HCT116 (cell line): ENCODE measurements at regions not wholly inside any gene's neighbourhood (a gene's known extent, or its start where the extent isn't known, plus 50 kb on each side); places are given as distances from the start of the nearest gene placed in this dataset.
"Not testable (repeated sequence)": the region's sequence is repeated elsewhere in the genome, so short reads cannot be mapped to it uniquely, and the experiment has no call there.

Experiments used
- ATAC-seq: fragments of 200-7000 bp; cut with Tn5 transposase; 2 replicates; pipeline ENCODE4 v1.9.1; 2020; ENCODE audit warnings: mild to moderate bottlenecking, moderate library complexity
- BruUV-seq: library from RNA; stranded (reverse); fragments of 400-500 nt; replicated peaks from 2 replicates; lab custom pipeline; 2021; lab: Mats Ljungman, UMichigan
- CTCF ChIA-PET: fragments of 300-600 bp; sonication (Branson Sonifier 250); formaldehyde crosslinking; loops from one replicate; lab custom pipeline; 2021; ENCODE audit warnings: antibody characterized with exemption; lab: Charles Lee
- POLR2A ChIA-PET: fragments of 300-600, 350-600 bp; sonication (Branson Sonifier 250); formaldehyde crosslinking; loops from one replicate; lab custom pipeline; 2021; ENCODE audit warnings: antibody characterized with exemption; lab: Charles Lee
- RAD21 ChIA-PET, 2 experiments: fragments of 300-600 bp; sonication (Branson Sonifier 250); formaldehyde crosslinking; loops; one replicate each; lab custom pipeline; 2023; ENCODE audit warnings: low total read pairs in 2 of 2; ENCODE audit not compliant: uncharacterized antibody in 2 of 2, unreplicated experiment in 2 of 2, low non-redundant PET in 1 of 2; lab: Charles Lee
- DNase-seq: peaks from one replicate; pipeline ENCODE4 v3.0.0-alpha.2; 2010; ENCODE audit warnings: low read depth, low spot score
- H2AFZ ChIP-seq: fragments of 200-600 bp; shearing (Covaris generic), sonication (generic); 2 replicates; pipeline ENCODE4 v1.6.1; 2017; ENCODE audit warnings: low read depth, mixed run types, mixed read lengths, antibody characterized with exemption, low read length; ENCODE audit not compliant: poor library complexity, severe bottlenecking
- H3K27ac ChIP-seq: 2 replicates; pipeline ENCODE4 v1.5.1; 2012; ENCODE audit warnings: low read depth, low read length
- H3K27me3 ChIP-seq: fragments of 200-600 bp; sonication (generic); 2 replicates; pipeline ENCODE4 v1.6.1; 2016; ENCODE audit warnings: mixed run types, low read length, mixed read lengths; ENCODE audit not compliant: insufficient read depth
- H3K36me3 ChIP-seq, 2 experiments: fragments of 200-500 bp in 1 of 2; fragments of 200-600 bp in 1 of 2; sonication (Bioruptor generic) in 1 of 2; sonication (generic) in 1 of 2; 2 replicates each; pipeline versions ENCODE4 v1.5.1 to v1.6.1; 2014 to 2016; ENCODE audit warnings: low read length in 2 of 2, inconsistent platforms in 1 of 2, mixed read lengths in 1 of 2, mixed run types in 1 of 2; ENCODE audit not compliant: insufficient read depth in 2 of 2, control insufficient read depth in 1 of 2
- H3K4me1 ChIP-seq, 2 experiments: fragments of 200-600 bp in 1 of 2; sonication (generic) in 1 of 2; 2 replicates each; pipeline versions ENCODE4 v1.5.1 to v1.6.1; 2012 to 2017; ENCODE audit warnings: low read length in 2 of 2, inconsistent platforms in 1 of 2, mild to moderate bottlenecking in 1 of 2, mixed read lengths in 1 of 2, mixed run types in 1 of 2, moderate library complexity in 1 of 2; ENCODE audit not compliant: insufficient read depth in 2 of 2, control insufficient read depth in 1 of 2
- H3K4me2 ChIP-seq: fragments of 200-600 bp; sonication (generic); 2 replicates; pipeline ENCODE4 v1.6.1; 2017; ENCODE audit warnings: mixed run types, low read length, mixed read lengths
- H3K4me3 ChIP-seq, 2 experiments: fragments of 200-600 bp in 1 of 2; sonication (generic) in 1 of 2; replicated peaks in 1 of 2; 2 replicates each; pipeline ENCODE4 v1.5.1; 2011 to 2016; ENCODE audit warnings: low read length in 2 of 2, control low read depth in 1 of 2, low read depth in 1 of 2, mild to moderate bottlenecking in 1 of 2, mixed read lengths in 1 of 2, mixed run types in 1 of 2
- H3K79me2 ChIP-seq: fragments of 200-600 bp; sonication (generic); 2 replicates; pipeline ENCODE4 v1.6.1; 2017; ENCODE audit warnings: mild to moderate bottlenecking, mixed run types, low read length, moderate library complexity, mixed read lengths; ENCODE audit not compliant: insufficient read depth
- H3K9ac ChIP-seq: fragments of 200-600 bp; sonication (generic); 2 replicates; pipeline ENCODE4 v1.6.1; 2016; ENCODE audit warnings: low read length, mixed read lengths
- H3K9me2 ChIP-seq: fragments of 200-600 bp; sonication (generic), shearing (Covaris generic); 2 replicates; pipeline ENCODE4 v1.6.1; 2017; ENCODE audit warnings: mixed run types, mild to moderate bottlenecking, moderate library complexity; ENCODE audit not compliant: insufficient read depth
- H3K9me3 ChIP-seq, 2 experiments: fragments of 200-500 bp in 1 of 2; fragments of 200-600 bp in 1 of 2; sonication (Bioruptor generic) in 1 of 2; sonication (generic) in 1 of 2; 2 replicates each; pipeline ENCODE4 v1.6.1; 2014 to 2017; ENCODE audit warnings: low read length in 2 of 2, mixed read lengths in 2 of 2, inconsistent platforms in 1 of 2, low read depth in 1 of 2, mild to moderate bottlenecking in 1 of 2, mixed run types in 1 of 2, moderate library complexity in 1 of 2; ENCODE audit not compliant: control insufficient read depth in 1 of 2, insufficient read depth in 1 of 2
- H4K20me1 ChIP-seq: fragments of 200-600 bp; sonication (generic), shearing (Covaris generic); 2 replicates; pipeline ENCODE4 v1.6.1; 2017; ENCODE audit warnings: mixed run types, mild to moderate bottlenecking, moderate library complexity; ENCODE audit not compliant: insufficient read depth
- CBX3 ChIP-seq: IDR thresholded peaks from 2 replicates; pipeline ENCODE4 v1.6.1; 2012; ENCODE audit warnings: low read depth
- CTCF ChIP-seq, 3 experiments: fragments of 200-600 bp in 1 of 3; sonication (generic) in 1 of 3; IDR thresholded peaks in 2 of 3; conservative IDR thresholded peaks in 1 of 3; 2 replicates each; pipeline ENCODE4 v1.5.1; 2012 to 2017; ENCODE audit warnings: low read depth in 2 of 3, low read length in 2 of 3, antibody characterized with exemption in 1 of 3, borderline replicate concordance in 1 of 3, control low read depth in 1 of 3, mild to moderate bottlenecking in 1 of 3, mixed read lengths in 1 of 3, mixed run types in 1 of 3, moderate library complexity in 1 of 3; ENCODE audit not compliant: insufficient read depth in 1 of 3
- EGR1 ChIP-seq: IDR thresholded peaks from 2 replicates; pipeline ENCODE4 v1.6.1; 2012; ENCODE audit warnings: low read depth
- ELF1 ChIP-seq: IDR thresholded peaks from 2 replicates; pipeline ENCODE4 v1.6.1; 2012; ENCODE audit warnings: low read depth, borderline replicate concordance
- EZH2 ChIP-seq: fragments of 200-600 bp; sonication (generic); IDR thresholded peaks from 2 replicates; pipeline ENCODE4 v1.6.1; 2017; ENCODE audit warnings: antibody characterized with exemption, mixed run types
- EZH2phosphoT487 ChIP-seq: fragments of 200-600 bp; IDR thresholded peaks from 2 replicates; pipeline ENCODE4 v1.6.1; 2018; ENCODE audit warnings: antibody characterized with exemption, borderline replicate concordance
- FOSL1 ChIP-seq: IDR thresholded peaks from 2 replicates; pipeline ENCODE4 v1.6.1; 2012; ENCODE audit warnings: low read depth
- MAX ChIP-seq: IDR thresholded peaks from 2 replicates; pipeline ENCODE4 v1.6.1; 2012
- POLR2A ChIP-seq: IDR thresholded peaks from 2 replicates; pipeline ENCODE4 v1.7.0; 2011; ENCODE audit warnings: borderline replicate concordance; ENCODE audit not compliant: insufficient read depth, insufficient read length; ENCODE audit errors: extremely low read depth
- RAD21 ChIP-seq: IDR thresholded peaks from 2 replicates; pipeline ENCODE4 v1.6.1; 2012; ENCODE audit warnings: low read depth, mild to moderate bottlenecking
- REST ChIP-seq: IDR thresholded peaks from 2 replicates; pipeline ENCODE4 v1.6.1; 2012; ENCODE audit warnings: low read depth
- SIN3A ChIP-seq: IDR thresholded peaks from 2 replicates; pipeline ENCODE4 v1.6.1; 2012; ENCODE audit warnings: low read depth
- SRF ChIP-seq: IDR thresholded peaks from 2 replicates; pipeline ENCODE4 v1.6.1; 2012; ENCODE audit warnings: low read depth
- TCF7L2 ChIP-seq: IDR thresholded peaks from 2 replicates; pipeline ENCODE4 v1.7.0; 2011; ENCODE audit warnings: borderline replicate concordance, inconsistent platforms; ENCODE audit not compliant: insufficient read depth, insufficient read length; ENCODE audit errors: extremely low read depth
- YY1 ChIP-seq: IDR thresholded peaks from 2 replicates; pipeline ENCODE4 v1.6.1; 2011; ENCODE audit warnings: low read length, low read depth, moderate library complexity, mild to moderate bottlenecking; ENCODE audit not compliant: insufficient replicate concordance; ENCODE audit errors: extremely low read depth
- ZFX ChIP-seq: fragments of 450-650 bp; IDR thresholded peaks from 2 replicates; pipeline ENCODE4 v1.6.1; 2017
- ZNF274 ChIP-seq: fragments of 200-500 bp; sonication (Bioruptor generic); IDR thresholded peaks from 2 replicates; pipeline ENCODE4 v1.6.1; 2014; ENCODE audit warnings: mild to moderate bottlenecking, low read depth, low read length, inconsistent platforms
- intact Hi-C: fragments of 100-400 bp; cut with micrococcal nuclease; formaldehyde crosslinking; loops from 2 replicates; pipeline ENCODE4 v1.10.0; 2022

- Histone ChIP-seq H3K9ac (no peak overlapping the region), H3K27me3 (no peaks in the 10 kb centered on the region), H4K20me1 (no peaks in the 10 kb centered on the region), H3K36me3 (no peaks in the 10 kb centered on the region)
- ATAC-seq (no peak), DNase-seq (no peak)
- TF ChIP-seq POLR2A (no peak), EGR1 (no peak), RAD21 (no peak), ZFX (no peak), TCF7L2 (no peak), CBX3 (no peak), YY1 (no peak), SIN3A (no peak), EZH2phosphoT487 (no peak), ELF1 (no peak), SRF (no peak), CTCF (IDR thresholded peaks at IDR 0.05 in 2 of 3, conservative IDR thresholded peaks at IDR 0.05 in 1 of 3; ENCODE audit: borderline replicate concordance in 1 of 3, insufficient read depth in 1 of 3, low read depth in 2 of 3, low read length in 2 of 3) (no peak), ZNF274 (no peak), MAX (no peak), EZH2 (no peak), FOSL1 (no peak), REST (no peak)
- TF ChIP-seq, all 23 proteins: peak for 0
- H3K9me2 ChIP-seq, result no peaks in the 10 kb centered on the region
- H3K79me2 ChIP-seq, result no peaks in the 10 kb centered on the region
- H3K4me2 ChIP-seq, result no peak overlapping the region
- no TSS peak for BruUV-seq
- intact Hi-C loops, result no loop called here
- H3K4me1 ChIP-seq, result no peaks in the 10 kb centered on the region
- POLR2A ChIA-PET, result no interaction called here
- CTCF ChIA-PET, result no interaction called here
- H3K9me3 ChIP-seq, result no peaks in the 10 kb centered on the region
- RAD21 ChIA-PET, result no interaction called here
- H3K27ac ChIP-seq, result no peak overlapping the region
- H2AFZ ChIP-seq, result no peak overlapping the region
- H3K4me3 ChIP-seq, result no peak overlapping the region
These were observed 133.4 kb upstream of the FUT9 start for GRCh38 chr6:95882371-95882770.

- DNase-seq, H3K9me3 ChIP-seq, H4K20me1 ChIP-seq, H3K9me2 ChIP-seq, intact Hi-C loops, ATAC-seq, H3K79me2 ChIP-seq, H3K9ac ChIP-seq, H3K4me3 ChIP-seq, H2AFZ ChIP-seq, H3K27me3 ChIP-seq, CTCF ChIA-PET, H3K36me3 ChIP-seq, RAD21 ChIA-PET, H3K27ac ChIP-seq, H3K4me2 ChIP-seq, H3K4me1 ChIP-seq, BruUV-seq, POLR2A ChIA-PET: not testable (repeated sequence)
These were observed 127.1 kb upstream of the FUT9 start for GRCh38 chr6:95888711-95889110.
